ENCODE measurements at regions not wholly inside any gene's neighbourhood (a gene's known extent, or its start where the extent isn't known, plus 50 kb on each side); places are given as distances from the start of the nearest gene placed in this dataset.

GRCh38 chr2:120589771-120590608, 145.7 kb upstream of the GLI2 start:
- TF ChIP-seq YEATS2 (CRISPR knock-in tag; IDR thresholded peaks at IDR 0.05; ENCODE audit: borderline replicate concordance) (no peak), CTCF (CRISPR knock-in tag; IDR thresholded peaks at IDR 0.05) (no peak)
